Dermis microvascular lymphatic vessel endothelial cell (primary cell): ENCODE measurements at regions not wholly inside any gene's neighbourhood (a gene's known extent, or its start where the extent isn't known, plus 50 kb on each side); places are given as distances from the start of the nearest gene placed in this dataset.

Source experiments
- DNase-seq, 2 donors: peaks; one replicate each; pipeline versions ENCODE4 v3.0.0 to v3.0.0-alpha.2; 2010; ENCODE audit warnings: low read depth in 2 of 2

DNA sequence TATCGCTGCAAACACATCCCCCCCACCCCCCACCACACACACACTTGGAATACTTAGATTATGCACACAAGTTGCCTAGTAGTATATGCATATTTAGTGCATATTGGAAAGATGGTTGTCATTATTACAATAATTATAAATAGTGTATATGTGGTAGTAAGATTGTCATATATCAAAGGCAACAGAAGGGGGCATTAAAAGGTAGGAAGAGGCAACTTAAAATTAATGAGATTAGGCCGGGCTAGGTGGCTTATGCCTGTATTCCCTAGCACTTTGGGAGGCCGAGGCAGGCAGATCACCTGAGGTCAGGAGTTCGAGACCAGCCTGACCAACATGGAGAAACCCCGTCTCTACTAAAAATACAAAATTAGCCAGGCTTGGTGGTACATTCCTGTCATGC is 52.1 kb downstream of the GSC start:
- no peak for DNase-seq

DNA sequence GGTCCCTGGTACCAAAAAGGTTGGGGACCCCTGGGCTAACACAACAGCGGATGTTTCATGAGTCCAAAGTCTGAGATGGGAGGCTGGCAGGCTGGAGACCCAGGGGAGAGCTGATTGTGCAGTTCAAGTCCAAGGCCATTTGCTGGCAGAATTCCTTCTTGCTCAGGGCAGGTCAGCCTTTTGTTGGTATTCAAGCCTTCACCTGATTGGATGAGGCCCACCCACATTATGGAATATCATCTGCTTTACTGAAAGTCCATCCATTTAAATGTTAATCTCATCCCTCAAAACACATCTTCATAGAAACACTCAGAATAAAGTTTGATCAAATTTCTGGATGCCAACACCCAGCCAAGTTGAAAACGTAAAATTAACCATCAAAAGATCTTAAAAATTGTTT is 52.9 kb downstream of the GSC start:
- DNase-seq = no peak

DNA sequence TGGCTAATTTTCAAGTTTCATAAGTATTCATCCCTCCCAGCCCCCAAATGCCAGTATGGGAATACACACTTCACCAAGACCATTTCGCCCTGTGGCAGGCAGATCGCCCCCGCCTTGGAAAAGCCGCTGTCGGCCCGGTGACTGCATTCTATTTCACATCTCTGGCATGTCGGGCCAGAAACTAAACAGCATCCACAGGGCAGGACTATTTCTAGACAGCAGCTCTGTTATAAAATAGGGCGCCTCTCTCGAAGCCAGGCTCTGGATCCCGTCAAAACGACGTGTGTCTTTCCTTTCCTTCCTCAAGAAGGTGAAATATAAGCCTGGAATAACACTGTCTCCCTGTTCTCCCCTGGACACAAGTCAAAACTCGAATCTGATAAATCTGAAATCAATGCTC is 56.8 kb downstream of the GSC start:
- no peak for DNase-seq

DNA sequence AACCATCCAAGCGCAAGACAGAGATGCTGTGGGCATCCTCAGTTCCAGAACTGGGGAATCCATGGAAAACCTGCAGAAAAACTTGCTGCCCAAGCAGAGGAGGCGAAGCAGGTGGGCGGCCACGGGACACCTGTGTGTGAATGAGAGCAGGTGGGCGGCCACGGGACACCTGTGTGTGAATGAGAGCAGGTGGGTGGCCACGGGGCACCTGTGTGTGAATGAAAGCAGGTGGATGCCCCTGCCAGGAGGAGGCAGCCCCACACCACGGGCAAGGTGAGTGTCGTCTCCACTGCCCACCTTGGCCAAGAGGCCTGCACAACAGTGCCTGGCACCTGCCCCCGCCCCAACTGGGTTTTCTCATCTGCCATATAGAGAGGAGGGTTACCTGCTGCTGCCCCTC is 59.2 kb downstream of the GSC start:
- no peak for DNase-seq

DNA sequence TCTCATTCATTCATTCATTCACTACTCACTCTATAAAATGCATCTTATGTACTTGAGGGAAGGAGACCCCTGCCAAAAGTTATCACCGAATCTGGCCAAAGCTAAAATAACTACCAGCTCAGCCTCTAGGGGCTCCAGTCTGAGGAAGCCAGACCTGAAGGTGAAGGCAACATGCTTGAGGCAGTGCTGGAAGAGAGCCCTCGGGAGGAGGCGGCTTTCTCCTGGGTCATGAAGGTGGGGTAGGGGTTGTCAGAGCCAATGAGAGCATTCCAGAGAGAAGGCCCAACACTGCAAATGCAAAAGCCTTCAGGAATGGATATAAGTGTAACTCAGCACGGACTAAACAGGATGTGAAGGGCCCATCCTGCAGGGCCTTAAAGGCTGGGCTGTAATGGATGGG is 62.4 kb downstream of the GSC start:
- no peak for DNase-seq

DNA sequence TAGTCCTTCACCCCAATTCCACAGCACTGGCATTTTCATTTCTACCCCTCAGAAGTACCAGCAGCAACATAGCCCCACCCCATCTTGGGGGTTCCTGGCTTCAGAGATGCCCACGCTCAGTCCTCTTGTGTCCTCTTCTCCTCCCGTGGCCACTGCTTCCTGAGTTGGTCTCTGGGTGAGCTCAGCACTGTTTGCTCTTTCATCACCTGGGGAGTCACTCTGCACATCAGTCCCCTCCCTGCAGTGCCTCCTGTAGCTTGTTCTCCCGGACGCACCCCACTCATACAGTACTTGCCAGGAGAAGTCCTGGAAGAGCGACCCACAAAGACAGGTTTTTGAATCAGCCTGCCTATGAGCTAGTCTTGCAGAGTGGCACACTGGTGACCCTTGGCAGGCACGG is 63.8 kb downstream of the GSC start:
- DNase-seq = no peak

DNA sequence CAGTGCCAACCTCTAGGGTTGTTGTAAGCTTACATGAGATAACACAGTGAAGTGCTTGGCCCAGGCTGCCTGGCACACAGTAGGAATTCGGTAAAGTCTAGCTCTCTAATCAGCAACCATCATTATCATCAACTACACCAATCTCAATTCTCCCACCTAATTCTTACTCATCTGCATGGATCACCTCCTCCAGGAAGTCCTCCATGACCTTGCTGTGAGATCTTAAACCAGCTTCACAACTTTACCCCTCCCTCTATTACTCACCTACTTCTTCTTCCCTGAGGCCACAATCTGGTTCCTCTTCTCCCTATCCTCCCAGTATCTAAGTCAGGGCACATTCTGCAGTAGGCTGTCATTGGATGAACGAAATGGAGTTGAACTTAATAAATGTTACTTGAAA is 67.3 kb downstream of the GSC start:
- no peak for DNase-seq

DNA sequence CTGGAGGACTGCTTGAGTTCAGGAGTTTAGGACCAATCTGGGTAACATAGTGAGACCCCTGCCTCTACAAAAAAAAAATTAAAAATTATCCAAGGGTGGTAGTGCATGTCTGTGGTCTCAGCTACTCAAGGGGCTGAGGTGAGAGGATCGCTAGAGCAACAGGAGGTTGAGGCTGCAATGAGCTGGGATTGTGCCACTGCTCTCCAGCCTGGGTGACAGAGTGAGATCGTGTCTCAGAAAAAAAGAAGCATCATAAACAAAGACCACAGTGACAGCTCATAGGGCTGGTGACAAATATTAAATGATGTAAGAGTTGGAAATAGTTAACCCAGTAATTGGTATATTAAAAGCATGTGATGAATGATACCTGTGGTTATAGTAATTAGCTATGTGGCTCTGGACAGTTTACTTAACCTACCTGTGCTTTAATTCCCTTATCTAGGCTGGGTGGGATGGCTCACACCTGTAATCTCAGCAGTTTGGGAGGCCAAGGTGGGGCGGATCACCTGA is 68.0 kb downstream of the GSC start:
- no peak for DNase-seq

DNA sequence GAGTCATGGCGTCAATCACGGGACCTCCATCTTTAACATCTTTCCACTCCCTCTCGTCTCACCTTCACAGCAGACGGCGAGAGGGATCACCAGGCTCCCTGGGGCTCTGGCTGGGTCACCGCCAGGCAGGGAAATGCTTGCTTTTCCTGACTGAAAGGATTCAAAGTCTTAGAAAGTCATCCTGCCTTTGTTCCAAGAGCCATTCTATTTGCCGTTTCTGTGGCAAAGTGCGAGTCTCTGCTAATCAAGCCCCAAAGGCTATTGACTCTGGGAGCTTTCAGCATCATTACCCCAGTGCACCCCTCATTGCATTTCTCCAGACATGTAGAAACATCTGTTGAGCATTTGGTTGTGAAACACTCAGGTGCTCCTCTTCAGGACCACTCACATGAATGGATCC is 69.6 kb downstream of the GSC start:
- DNase-seq = no peak

DNA sequence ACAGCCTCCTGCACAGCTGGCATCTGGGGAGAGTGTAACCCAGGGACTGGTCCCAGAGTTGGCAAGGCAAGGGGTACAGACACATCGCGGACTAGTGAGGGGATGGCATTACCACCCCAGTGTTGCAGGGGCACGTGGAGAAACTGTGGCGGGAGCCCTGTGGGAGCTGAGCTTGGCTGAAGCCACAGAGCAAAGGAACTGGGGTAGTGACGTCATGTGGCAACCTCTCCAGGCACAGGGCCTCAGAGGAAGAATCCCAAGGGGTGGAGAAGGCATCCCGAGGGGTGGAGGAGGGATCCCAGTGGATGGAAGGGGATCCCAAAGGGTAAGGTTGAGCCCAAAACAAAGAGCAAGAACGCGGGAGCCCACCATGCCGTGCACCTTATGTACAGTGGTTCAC is 70.1 kb downstream of the GSC start:
- no peak for DNase-seq

DNA sequence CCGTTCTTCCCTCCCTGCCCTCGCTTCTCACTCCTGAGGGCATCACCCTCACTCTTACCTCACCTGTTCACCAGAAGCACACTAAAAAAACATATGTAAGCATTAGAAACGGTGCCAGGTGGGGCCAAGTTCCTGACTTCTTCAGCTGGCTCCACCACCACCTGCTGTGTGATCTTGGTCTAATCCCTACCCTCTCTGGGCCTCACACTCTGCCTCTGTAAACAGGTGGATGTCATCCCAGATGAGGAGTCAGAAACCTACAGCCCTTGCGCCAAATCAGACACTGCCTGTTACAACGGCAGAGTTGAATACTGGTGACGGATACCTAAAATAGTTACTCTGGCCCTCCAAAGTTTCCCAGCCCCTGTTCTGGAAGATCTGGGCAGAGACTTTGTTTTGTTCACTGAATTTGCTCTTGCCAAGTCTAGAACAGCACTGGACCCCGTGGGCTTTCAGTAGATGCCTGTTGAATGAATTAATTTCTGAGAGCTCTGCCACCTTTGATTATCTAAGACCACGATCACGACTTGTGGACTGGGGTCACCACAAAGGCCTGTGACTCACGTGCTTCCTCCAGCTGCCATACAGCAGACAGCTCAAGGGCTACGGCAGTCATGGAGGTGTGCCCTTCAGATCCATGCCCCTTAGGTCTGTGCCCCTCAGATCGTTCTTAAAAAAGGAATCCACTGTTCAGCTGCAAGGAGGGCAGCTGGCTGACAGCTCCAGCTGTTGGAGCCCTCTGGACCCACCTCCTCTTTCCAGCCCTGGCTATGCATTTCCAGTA is 71.9 kb downstream of the GSC start:
- DNase-seq = no peak

DNA sequence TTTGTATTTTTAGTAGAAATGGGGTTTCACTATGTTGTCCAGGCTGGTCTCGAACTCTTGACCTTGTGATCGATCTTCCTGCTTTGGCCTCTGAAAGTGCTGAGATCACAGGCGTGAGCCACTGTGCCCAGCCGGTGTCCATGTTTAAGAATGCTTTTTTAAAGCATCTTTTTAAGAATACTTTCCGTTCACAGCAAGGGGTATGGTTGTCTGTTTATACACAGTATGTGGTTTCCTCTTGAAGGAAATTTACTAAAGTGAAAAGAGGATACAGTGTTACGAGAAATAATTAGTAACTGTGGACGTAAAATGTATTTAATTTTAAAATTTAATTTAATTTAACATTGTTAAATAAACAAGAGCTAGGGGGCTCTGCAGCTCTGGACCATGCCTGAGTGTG is 73.4 kb downstream of the GSC start:
- no peak for DNase-seq

DNA sequence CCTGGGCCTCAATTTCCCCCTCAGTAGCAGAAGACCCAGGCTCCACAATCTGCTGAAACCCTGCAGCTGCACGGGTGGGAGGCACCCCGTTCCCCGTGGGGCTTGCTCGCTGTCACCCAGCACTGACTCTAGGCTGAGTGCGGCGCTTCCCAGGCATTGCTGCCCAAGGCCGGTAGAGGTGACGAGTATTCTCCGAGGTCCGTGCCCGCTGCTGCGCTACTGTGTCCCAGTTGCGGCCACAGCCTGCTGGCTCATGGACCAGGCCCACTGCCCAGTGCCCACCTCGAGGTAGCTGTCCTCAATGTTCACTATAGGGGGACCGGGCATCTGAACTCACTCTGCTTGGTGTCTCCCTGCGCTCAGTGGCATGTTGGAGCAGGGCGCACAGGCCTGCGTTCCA is 74.7 kb downstream of the GSC start:
- DNase-seq = no peak

DNA sequence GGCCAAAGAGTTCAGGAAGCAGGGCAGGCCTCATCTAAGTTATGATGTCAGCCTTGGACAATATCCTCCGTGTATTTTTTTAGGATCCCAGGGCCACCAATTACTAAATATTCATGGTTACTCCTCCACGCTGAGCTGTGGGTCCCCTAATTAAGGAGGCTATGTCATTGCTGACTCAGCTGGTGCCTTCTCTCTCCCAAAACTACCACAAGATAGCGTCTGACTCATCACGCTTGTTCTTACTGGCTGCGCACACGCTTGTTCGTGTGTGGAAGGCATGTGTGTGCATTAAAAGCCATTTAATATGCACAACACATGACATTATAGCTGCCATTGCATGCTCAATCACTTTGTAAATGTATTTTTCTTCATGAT is 78.3 kb downstream of the GSC start:
- no peak for DNase-seq

DNA sequence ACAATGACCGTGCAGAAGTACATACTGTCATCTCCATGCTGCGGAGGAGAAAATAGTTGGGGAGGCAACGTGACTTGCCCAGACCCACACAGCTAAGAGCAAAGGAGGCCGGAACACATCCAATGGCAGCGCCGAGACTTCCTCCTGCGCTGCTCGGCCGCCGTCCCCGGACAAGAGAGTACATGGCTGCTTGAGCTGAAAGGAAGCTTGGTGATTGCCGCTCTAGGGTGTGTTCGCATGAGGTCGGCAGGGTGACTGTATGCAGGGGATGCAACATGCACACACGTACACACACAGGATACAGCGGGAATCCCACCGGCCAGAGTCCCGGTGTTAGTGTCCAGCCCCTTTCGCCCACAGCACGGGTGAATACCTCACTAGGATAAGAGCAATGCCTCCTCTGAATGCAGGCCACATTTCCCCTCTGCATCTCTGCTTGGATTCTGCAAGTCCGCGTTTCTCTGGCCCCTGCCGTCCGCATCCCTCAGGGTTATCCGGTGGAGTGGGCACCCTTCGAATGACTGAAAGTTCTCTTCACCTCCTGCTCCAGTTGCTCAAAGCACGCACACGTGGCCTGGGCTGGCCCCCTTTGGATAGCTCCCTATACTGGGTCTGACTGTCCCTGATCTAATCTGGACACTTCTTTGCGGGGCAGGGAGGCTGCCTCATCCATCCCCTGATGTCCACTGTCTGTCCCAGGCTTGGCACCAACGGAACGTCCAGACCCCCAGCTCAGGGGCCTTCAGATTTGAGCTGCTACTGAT is 78.8 kb downstream of the GSC start:
- DNase-seq = no peak

DNA sequence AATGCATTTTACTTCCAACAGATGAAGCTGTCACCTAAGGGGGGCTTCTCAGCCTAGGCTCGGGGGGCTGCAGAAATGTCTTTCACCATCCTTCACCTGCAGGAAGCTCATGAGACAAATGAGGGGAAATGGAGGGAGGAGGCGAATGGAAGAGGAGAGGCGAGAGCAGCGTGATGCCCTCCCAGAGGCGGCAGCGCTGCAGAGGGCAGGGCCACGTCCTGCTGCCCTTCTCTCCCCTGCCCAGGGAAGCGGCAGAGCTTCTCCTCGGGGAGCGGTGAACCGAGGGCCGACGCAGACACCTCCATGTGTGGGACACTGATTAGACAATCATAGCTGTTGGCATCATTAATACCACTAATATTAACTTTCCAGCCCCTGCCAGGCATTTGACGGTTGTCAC is 78.3 kb downstream of the SERPINA3 start:
- DNase-seq = no peak

DNA sequence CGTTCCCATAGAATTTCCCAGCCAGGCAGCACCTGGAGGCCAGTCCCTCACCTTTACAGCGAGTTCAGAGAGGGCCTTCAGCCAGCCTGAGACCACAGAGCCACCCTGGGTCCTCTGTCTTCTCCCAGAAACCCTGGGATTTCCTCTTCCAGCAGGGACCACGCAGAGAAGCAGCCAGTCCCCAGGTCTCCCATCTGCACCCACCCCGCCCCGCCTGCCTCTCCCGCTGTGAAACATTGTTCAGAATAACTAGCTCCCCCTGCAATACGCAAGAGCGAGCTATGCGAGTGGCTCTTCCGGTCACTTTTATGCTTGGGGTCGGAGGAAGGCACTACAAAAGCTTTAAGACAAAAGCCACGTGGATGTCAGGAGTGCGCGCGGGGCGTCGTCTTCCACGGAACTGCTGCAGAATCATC is 77.8 kb downstream of the SERPINA3 start:
- no peak for DNase-seq

DNA sequence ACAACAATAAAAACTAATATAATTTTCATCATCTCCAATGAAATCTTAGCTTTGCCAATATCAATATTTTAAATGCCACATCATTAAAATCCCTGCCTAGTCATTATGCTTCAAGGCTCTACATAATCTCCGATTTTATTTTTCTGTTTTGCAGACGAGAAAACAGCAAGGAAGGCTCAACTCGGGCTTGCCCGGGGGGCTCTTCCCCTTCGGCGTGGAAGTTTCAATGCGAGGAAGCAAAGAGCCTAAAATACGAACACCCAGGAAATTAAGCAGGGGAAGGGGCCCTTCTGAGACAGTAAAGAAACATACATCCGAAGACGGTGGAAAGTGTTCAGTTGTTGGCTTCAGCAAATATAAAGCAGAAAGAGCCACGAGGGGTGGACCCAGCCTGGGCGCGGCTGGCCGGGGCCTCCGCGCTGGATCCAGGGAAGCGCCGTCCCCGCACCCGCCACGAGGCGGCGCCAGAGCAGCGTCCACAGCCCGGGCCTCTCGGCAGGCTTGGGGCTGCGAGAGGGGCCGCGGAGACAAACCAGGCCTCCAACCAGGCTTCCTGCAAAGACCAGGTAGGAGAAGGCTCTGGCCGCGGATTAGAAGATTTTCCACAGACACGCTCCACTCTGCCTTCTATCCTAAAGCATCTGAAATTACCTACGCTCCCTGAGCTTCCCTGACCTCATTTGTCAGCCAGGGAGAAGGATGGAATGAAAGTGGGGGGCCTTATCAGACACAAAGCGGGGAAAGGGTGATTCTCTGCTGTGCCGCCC is 77.2 kb downstream of the SERPINA3 start:
- peak; percentile 3 to 35 for DNase-seq

DNA sequence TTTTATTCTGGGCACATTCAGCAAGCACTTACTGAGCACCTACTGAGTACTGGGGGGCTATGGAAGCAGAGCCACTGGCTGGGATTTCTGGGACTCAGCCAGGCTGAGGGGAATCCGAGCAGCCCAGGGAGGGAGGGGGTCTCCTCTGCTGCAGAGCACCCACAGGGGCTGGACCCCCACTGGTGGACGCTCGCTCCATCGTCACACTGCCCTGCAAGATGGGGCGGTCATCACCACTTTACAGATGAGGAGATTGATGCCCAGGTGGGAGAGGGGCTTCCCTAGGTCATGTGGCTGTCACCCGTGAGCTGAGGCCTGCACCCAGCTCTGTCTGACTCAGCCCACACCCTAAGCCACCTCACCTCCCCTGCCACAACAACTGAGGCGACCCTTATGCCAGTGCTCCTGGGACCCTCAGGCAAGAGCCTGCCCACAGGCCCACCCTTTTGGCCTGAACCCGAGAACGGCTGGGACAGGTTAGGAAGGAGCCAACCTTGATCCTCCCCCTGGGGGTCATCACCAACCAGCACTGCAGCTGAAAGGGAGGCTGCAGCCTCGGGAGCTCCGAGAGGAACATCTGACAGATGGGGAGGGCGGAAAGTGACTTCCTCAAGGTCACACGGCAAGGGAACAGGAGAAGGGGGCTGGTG is 74.4 kb downstream of the SERPINA3 start:
- no peak for DNase-seq

DNA sequence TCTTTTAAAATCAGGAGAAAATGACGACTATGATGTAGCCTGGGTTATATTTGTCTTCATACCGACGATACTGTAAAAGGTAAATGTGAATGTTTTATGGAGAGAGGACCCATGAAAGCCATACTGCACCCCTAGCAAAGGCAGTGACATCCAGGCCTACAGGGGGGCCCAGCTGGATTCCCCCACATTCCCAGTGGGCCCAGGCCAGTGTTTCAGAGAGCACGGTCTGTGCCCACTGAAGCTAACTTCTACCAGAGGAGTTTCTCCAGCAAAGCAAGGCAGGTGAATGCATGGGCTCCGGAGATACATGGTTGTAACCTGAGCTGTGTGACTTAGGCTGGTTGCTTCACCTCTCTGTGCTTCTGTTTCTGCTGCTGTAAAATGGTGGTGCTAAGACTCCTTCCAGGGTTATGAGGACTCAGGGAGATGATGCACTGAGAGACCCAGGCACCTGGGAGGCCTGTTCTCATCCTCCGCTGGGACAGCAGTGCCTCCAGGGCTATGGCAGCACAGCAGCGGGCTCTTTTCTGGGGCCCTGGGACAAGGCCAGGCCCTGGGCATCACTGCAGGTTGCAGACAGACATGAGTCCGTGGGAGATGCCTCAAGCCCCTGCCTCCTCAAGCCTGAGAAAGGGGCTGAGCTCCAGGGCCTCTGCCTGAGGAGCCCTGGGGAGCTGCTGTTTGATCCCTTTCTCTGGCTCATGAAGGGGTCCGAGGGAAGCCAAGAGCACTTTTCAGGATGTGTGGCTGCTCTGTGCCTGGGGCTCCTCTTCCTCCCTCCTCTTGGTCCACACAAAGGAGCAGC is 73.7 kb downstream of the SERPINA3 start:
- no peak for DNase-seq

DNA sequence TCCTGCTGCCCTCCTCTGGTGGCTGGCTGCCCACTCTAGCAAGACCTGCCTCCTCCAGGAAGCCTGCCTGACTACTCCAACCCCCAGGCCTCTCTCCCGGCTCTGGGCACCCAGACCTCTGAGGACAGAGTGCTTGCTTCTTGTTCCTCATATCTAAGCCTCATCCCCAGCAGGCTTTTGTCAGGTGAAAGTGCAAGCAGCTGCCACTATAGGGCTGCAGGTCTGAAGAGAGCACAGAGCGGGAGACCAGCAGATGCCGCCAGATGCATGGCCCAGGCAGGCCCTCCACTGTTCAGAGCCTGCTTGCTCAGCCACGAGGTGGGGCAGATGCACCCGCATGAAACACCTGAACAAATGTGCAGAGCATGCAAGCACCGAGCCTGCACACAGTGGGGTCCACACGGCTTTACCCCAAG is 73.0 kb downstream of the SERPINA3 start:
- no peak for DNase-seq
